ENCODE measurements at regions not wholly inside any gene's neighbourhood (a gene's known extent, or its start where the extent isn't known, plus 50 kb on each side); places are given as distances from the start of the nearest gene placed in this dataset.

DNA sequence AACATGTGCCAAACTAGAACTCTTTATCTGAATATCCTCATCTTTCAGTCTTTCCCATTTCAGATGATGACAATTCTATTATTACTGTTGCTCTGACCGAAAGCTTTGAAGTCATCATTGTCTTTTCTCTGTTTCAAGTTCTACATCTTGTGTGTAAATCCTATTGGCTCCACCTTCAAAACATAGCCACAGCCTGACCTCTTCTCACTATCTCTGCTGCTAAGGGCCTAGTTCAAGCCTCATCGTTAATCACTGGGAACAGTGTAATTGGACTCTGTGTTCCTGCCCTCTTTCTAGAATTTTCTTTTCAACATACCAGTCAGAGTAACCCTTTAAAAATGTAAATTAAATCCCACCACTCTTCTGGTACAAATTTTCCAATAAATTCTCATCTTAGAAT, 105.1 kb downstream of the OXSM start (continued):
- TF ChIP-seq TCF12 (IDR thresholded peaks at IDR 0.05; ENCODE audit: low read depth, low read length) (no peak), EP300 (IDR thresholded peaks at IDR 0.05; ENCODE audit: borderline replicate concordance in 1 of 2, low read depth in 2 of 2, low read length in 2 of 2) (no peak), BACH1 (IDR thresholded peaks at IDR 0.05; ENCODE audit: low read length) (no peak), RAD21 (IDR thresholded peaks at IDR 0.05 in 1 of 2, conservative IDR thresholded peaks at IDR 0.05 in 1 of 2; ENCODE audit: low read depth in 2 of 2, low read length in 2 of 2) (no peak)
